Endothelial cell of umbilical vein (primary cell): ENCODE measurements at regions not wholly inside any gene's neighbourhood (a gene's known extent, or its start where the extent isn't known, plus 50 kb on each side); places are given as distances from the start of the nearest gene placed in this dataset.
"Not testable (repeated sequence)": the region's sequence is repeated elsewhere in the genome, so short reads cannot be mapped to it uniquely, and the experiment has no call there.

ENCODE experiments used
- BruUV-seq: library from RNA; stranded (reverse); fragments of 400-500 nt; replicated peaks from 2 replicates; lab custom pipeline; 2021; lab: Mats Ljungman, UMichigan
- CTCF ChIA-PET: fragments of 300-600, 350-600 bp; sonication (Branson Sonifier 250); formaldehyde crosslinking; loops from one replicate; lab custom pipeline; 2021; ENCODE audit warnings: antibody characterized with exemption, inconsistent platforms; lab: Charles Lee
- POLR2A ChIA-PET: fragments of 300-600, 350-600 bp; sonication (Branson Sonifier 250); formaldehyde crosslinking; loops from one replicate; lab custom pipeline; 2021; ENCODE audit warnings: antibody characterized with exemption, inconsistent platforms; lab: Charles Lee
- DNase-seq: peaks from one replicate; pipeline ENCODE4 v3.0.0-alpha.2; 2011; ENCODE audit warnings: low read depth, low spot score
- FAIRE-seq: peaks from 2 replicates; lab custom pipeline; 2011; peaks lifted over from hg19 to GRCh38; lab: Jason Lieb, UNC
- H2AFZ ChIP-seq: 2 replicates; pipeline ENCODE4 v1.6.0; 2012; ENCODE audit warnings: low read depth, low read length, control low read depth, inconsistent platforms
- H3K27ac ChIP-seq: 2 replicates; pipeline ENCODE4 v1.5.1; 2011; ENCODE audit warnings: low read depth, mild to moderate bottlenecking, control low read depth, low read length, moderate library complexity; ENCODE audit not compliant: insufficient read depth
- H3K27me3 ChIP-seq, 2 experiments: 2 replicates each; pipeline versions ENCODE4 v1.6.0 to v1.6.1; 2011; ENCODE audit warnings: low read length in 2 of 2, mixed read lengths in 1 of 2; ENCODE audit not compliant: control insufficient read depth in 2 of 2, insufficient read depth in 2 of 2
- H3K36me3 ChIP-seq, 2 experiments: 2 replicates in 1 of 2; 3 replicates in 1 of 2; pipeline ENCODE4 v1.5.1; 2011; ENCODE audit warnings: low read length in 2 of 2, mild to moderate bottlenecking in 1 of 2, moderate library complexity in 1 of 2; ENCODE audit not compliant: control insufficient read depth in 2 of 2, insufficient read depth in 2 of 2; ENCODE audit errors: extremely low read depth in 1 of 2
- H3K4me1 ChIP-seq: 3 replicates; pipeline ENCODE4 v1.5.1; 2011; ENCODE audit warnings: mild to moderate bottlenecking, low read length; ENCODE audit not compliant: control insufficient read depth, insufficient read depth; ENCODE audit errors: extremely low read depth
- H3K4me2 ChIP-seq: 2 replicates; pipeline ENCODE4 v1.6.1; 2011; ENCODE audit warnings: low read length, control low read depth, mixed read lengths; ENCODE audit not compliant: insufficient read depth
- H3K4me3 ChIP-seq, 3 experiments: fragments of 200-600 bp in 1 of 3; sonication (generic), shearing (Covaris generic) in 1 of 3; replicated peaks in 1 of 3; 2 replicates each; pipeline ENCODE4 v1.5.1; 2011 to 2016; ENCODE audit warnings: control low read depth in 3 of 3, low read length in 3 of 3, mild to moderate bottlenecking in 2 of 3, inconsistent platforms in 1 of 3, low read depth in 1 of 3, moderate library complexity in 1 of 3; ENCODE audit not compliant: insufficient read depth in 1 of 3
- H3K79me2 ChIP-seq: 2 replicates; pipeline ENCODE4 v1.6.0; 2012; ENCODE audit warnings: low read length, inconsistent platforms; ENCODE audit not compliant: control insufficient read depth, insufficient read depth
- H3K9ac ChIP-seq: replicated peaks from 2 replicates; pipeline ENCODE3; 2011; ENCODE audit warnings: low read length, control low read depth; ENCODE audit not compliant: insufficient read depth; ENCODE audit errors: extremely low read depth
- H3K9me1 ChIP-seq: replicated peaks from 3 replicates; pipeline ENCODE4 v1.6.0; 2011; ENCODE audit warnings: mild to moderate bottlenecking, low read length; ENCODE audit not compliant: control insufficient read depth, insufficient read depth; ENCODE audit errors: extremely low read depth
- H3K9me3 ChIP-seq: replicated peaks from 2 replicates; pipeline ENCODE4 v1.5.1; 2012; ENCODE audit warnings: low read length, inconsistent platforms; ENCODE audit not compliant: control insufficient read depth, insufficient read depth
- H4K20me1 ChIP-seq: replicated peaks from 2 replicates; pipeline ENCODE3; 2011; ENCODE audit warnings: mild to moderate bottlenecking, low read length; ENCODE audit not compliant: control insufficient read depth, insufficient read depth; ENCODE audit errors: extremely low read depth
- CTCF ChIP-seq, 2 donors: IDR thresholded peaks; 1 replicate in 1 of 2; 2 replicates in 1 of 2; pipeline ENCODE4 v1.5.1; 2011; ENCODE audit warnings: low read length in 2 of 2, mild to moderate bottlenecking in 2 of 2, moderate library complexity in 2 of 2, control low read depth in 1 of 2, inconsistent platforms in 1 of 2, low read depth in 1 of 2; ENCODE audit not compliant: insufficient read depth in 1 of 2; ENCODE audit errors: extremely low read depth in 1 of 2
- JUN ChIP-seq: IDR thresholded peaks from 2 replicates; pipeline ENCODE4 v1.6.1; 2011; ENCODE audit warnings: borderline replicate concordance, low read depth; ENCODE audit not compliant: insufficient read length, insufficient read depth
- MYC ChIP-seq: IDR thresholded peaks from one replicate; pipeline ENCODE4 v1.6.1; 2011; ENCODE audit warnings: mild to moderate bottlenecking, low read depth, low read length
- dilution Hi-C: fragments of 300-500 bp; cut with MboI; formaldehyde crosslinking; loops from one replicate; pipeline ENCODE4 v1.15.0; 2019; ENCODE audit warnings: low sequenced_read_pairs; ENCODE audit not compliant: extremely low pct_ligation_motif_present
- intact Hi-C: fragments of 100-400 bp; cut with micrococcal nuclease; formaldehyde crosslinking; loops from one replicate; pipeline ENCODE4 v1.10.0; 2022

- no peaks in the 10 kb centered on the region for H3K79me2 ChIP-seq
- H4K20me1 ChIP-seq: no peaks in the 10 kb centered on the region
- dilution Hi-C loops (no loop called here), intact Hi-C loops (no loop called here)
- CTCF ChIA-PET: interaction anchor here (0.6 kb wide), 1 partner anchor 202 kb away, joined by 3 read pairs; no protein-coding TSS in a partner anchor
- no peak overlapping the region for H3K27ac ChIP-seq
- H2AFZ ChIP-seq: no peak overlapping the region
- TF ChIP-seq MYC (no peak), CTCF (IDR thresholded peaks at IDR 0.05; ENCODE audit: extremely low read depth in 1 of 2, insufficient read depth in 1 of 2, low read depth in 1 of 2, low read length in 2 of 2) (no peak), JUN (no peak)
- POLR2A ChIA-PET: no interaction called here
- no peak overlapping the region for H3K9ac ChIP-seq
- H3K9me3 ChIP-seq: no peaks in the 10 kb centered on the region
- BruUV-seq: no TSS peak
- H3K27me3 ChIP-seq: no peaks in the 10 kb centered on the region
- H3K36me3 ChIP-seq: no peaks in the 10 kb centered on the region
- no peak overlapping the region for H3K4me3 ChIP-seq
- no peak overlapping the region for H3K4me2 ChIP-seq
- DNase-seq: no peak
- no peaks in the 10 kb centered on the region for H3K4me1 ChIP-seq
- no peaks in the 10 kb centered on the region for H3K9me1 ChIP-seq
- FAIRE-seq: no peak
Observed at GRCh38 chr6:82525775-82526495, 162.3 kb downstream of the TPBG start.

GRCh38 chr6:82529960-82530460 lies 166.4 kb downstream of the TPBG start:
- FAIRE-seq, BruUV-seq, H3K79me2 ChIP-seq, H4K20me1 ChIP-seq, H2AFZ ChIP-seq, H3K27ac ChIP-seq, H3K4me3 ChIP-seq, intact Hi-C loops, H3K4me2 ChIP-seq, POLR2A ChIA-PET, H3K27me3 ChIP-seq, H3K36me3 ChIP-seq, H3K4me1 ChIP-seq, H3K9me3 ChIP-seq, H3K9ac ChIP-seq, dilution Hi-C loops, CTCF ChIA-PET, DNase-seq, H3K9me1 ChIP-seq: not testable (repeated sequence)
